MM.1S (cell line): ENCODE measurements at regions not wholly inside any gene's neighbourhood (a gene's known extent, or its start where the extent isn't known, plus 50 kb on each side); places are given as distances from the start of the nearest gene placed in this dataset.
"Not testable (repeated sequence)": the region's sequence is repeated elsewhere in the genome, so short reads cannot be mapped to it uniquely, and the experiment has no call there.

ENCODE experiments used
- DNase-seq: peaks from one replicate; pipeline ENCODE4 v3.0.0-alpha.2; 2015
- H2AFZ ChIP-seq: fragments of 300-600 bp; sonication (generic); 2 replicates; pipeline ENCODE4 v1.6.0; 2016; ENCODE audit warnings: antibody characterized with exemption, low read length
- H3F3A ChIP-seq: fragments of 300-600 bp; sonication (generic); 2 replicates; pipeline ENCODE4 v1.6.1; 2016; ENCODE audit warnings: mild to moderate bottlenecking, antibody characterized with exemption, low read length, moderate library complexity, mixed read lengths; ENCODE audit not compliant: insufficient read depth
- H3K27ac ChIP-seq: fragments of 300-600 bp; sonication (generic); 2 replicates; pipeline ENCODE4 v1.5.1; 2016; ENCODE audit warnings: mild to moderate bottlenecking, low read length
- H3K27me3 ChIP-seq: fragments of 300-600 bp; sonication (generic); replicated peaks from 2 replicates; pipeline ENCODE4 v1.6.0; 2016; ENCODE audit warnings: low read length; ENCODE audit not compliant: insufficient read depth
- H3K36me3 ChIP-seq: fragments of 300-600 bp; sonication (generic); replicated peaks from 2 replicates; pipeline ENCODE4 v1.6.1; 2016; ENCODE audit warnings: mild to moderate bottlenecking, low read length, mixed read lengths; ENCODE audit not compliant: insufficient read depth
- H3K4me1 ChIP-seq: fragments of 300-600 bp; sonication (generic); 2 replicates; pipeline ENCODE4 v1.6.1; 2016; ENCODE audit warnings: low read length, mixed read lengths
- H3K4me2 ChIP-seq: fragments of 300-600 bp; sonication (generic); 2 replicates; pipeline ENCODE4 v1.6.0; 2016; ENCODE audit warnings: low read depth, low read length
- H3K4me3 ChIP-seq: fragments of 300-600 bp; sonication (generic); 2 replicates; pipeline ENCODE4 v1.5.1; 2016; ENCODE audit warnings: low read length, mixed read lengths
- H3K79me2 ChIP-seq: fragments of 300-600 bp; sonication (generic); 2 replicates; pipeline ENCODE4 v1.6.1; 2016; ENCODE audit warnings: mixed run types, low read length, mixed read lengths
- H3K9ac ChIP-seq: fragments of 300-600 bp; sonication (generic); 2 replicates; pipeline ENCODE4 v1.6.1; 2016; ENCODE audit warnings: low read length, mixed read lengths
- H3K9me2 ChIP-seq: fragments of 300-600 bp; sonication (generic); replicated peaks from 2 replicates; pipeline ENCODE4 v1.6.1; 2016; ENCODE audit warnings: mild to moderate bottlenecking, low read length, mixed read lengths; ENCODE audit not compliant: insufficient read depth
- H3K9me3 ChIP-seq: fragments of 300-600 bp; sonication (generic); replicated peaks from 2 replicates; pipeline ENCODE4 v1.6.1; 2016; ENCODE audit warnings: mild to moderate bottlenecking, low read length, mixed read lengths; ENCODE audit not compliant: insufficient read depth
- H4K20me1 ChIP-seq: fragments of 300-600 bp; sonication (generic); 2 replicates; pipeline ENCODE4 v1.6.1; 2016; ENCODE audit warnings: mild to moderate bottlenecking, low read length, moderate library complexity, mixed read lengths; ENCODE audit not compliant: insufficient read depth

GRCh38 chr2:111374734-111375133 lies 254.0 kb downstream of the BCL2L11 start:
- not testable (repeated sequence) for H3K4me3 ChIP-seq, H3K27ac ChIP-seq, H3K36me3 ChIP-seq, H3F3A ChIP-seq, H3K4me2 ChIP-seq, H3K9me2 ChIP-seq, H3K4me1 ChIP-seq, H3K9me3 ChIP-seq, H4K20me1 ChIP-seq, H3K27me3 ChIP-seq, DNase-seq, H2AFZ ChIP-seq, H3K9ac ChIP-seq, H3K79me2 ChIP-seq

- not testable (repeated sequence) for H3K27me3 ChIP-seq, H3K9ac ChIP-seq, H3K4me2 ChIP-seq, H3K9me3 ChIP-seq, H4K20me1 ChIP-seq, DNase-seq, H3K9me2 ChIP-seq, H3K79me2 ChIP-seq, H3K4me3 ChIP-seq, H3K27ac ChIP-seq, H2AFZ ChIP-seq, H3F3A ChIP-seq, H3K4me1 ChIP-seq, H3K36me3 ChIP-seq
Observed at GRCh38 chr2:111375320-111375883, 254.7 kb downstream of the BCL2L11 start.

GRCh38 chr2:111376272-111376970 lies 255.7 kb downstream of the BCL2L11 start:
- DNase-seq, H2AFZ ChIP-seq, H3K27ac ChIP-seq, H3K9me3 ChIP-seq, H3K4me3 ChIP-seq, H3K9ac ChIP-seq, H3F3A ChIP-seq, H3K4me2 ChIP-seq, H3K36me3 ChIP-seq, H4K20me1 ChIP-seq, H3K4me1 ChIP-seq, H3K79me2 ChIP-seq, H3K27me3 ChIP-seq, H3K9me2 ChIP-seq: not testable (repeated sequence)

GRCh38 chr2:111376971-111377352 lies 256.2 kb downstream of the BCL2L11 start:
- not testable (repeated sequence) for H3K4me1 ChIP-seq, H3K9me2 ChIP-seq, H3K4me3 ChIP-seq, H2AFZ ChIP-seq, DNase-seq, H3K4me2 ChIP-seq, H4K20me1 ChIP-seq, H3K36me3 ChIP-seq, H3F3A ChIP-seq, H3K9ac ChIP-seq, H3K27ac ChIP-seq, H3K9me3 ChIP-seq, H3K79me2 ChIP-seq, H3K27me3 ChIP-seq

GRCh38 chr2:111377386-111377959 lies 256.8 kb downstream of the BCL2L11 start:
- not testable (repeated sequence) for H3K9ac ChIP-seq, DNase-seq, H4K20me1 ChIP-seq, H3K4me1 ChIP-seq, H3F3A ChIP-seq, H3K27ac ChIP-seq, H3K9me3 ChIP-seq, H3K27me3 ChIP-seq, H3K4me2 ChIP-seq, H3K9me2 ChIP-seq, H3K36me3 ChIP-seq, H3K4me3 ChIP-seq, H3K79me2 ChIP-seq, H2AFZ ChIP-seq

GRCh38 chr2:111378348-111378747 lies 257.6 kb downstream of the BCL2L11 start:
- H3K9ac ChIP-seq, H3F3A ChIP-seq, H3K79me2 ChIP-seq, H3K4me3 ChIP-seq, H4K20me1 ChIP-seq, H3K9me2 ChIP-seq, DNase-seq, H3K4me2 ChIP-seq, H3K27ac ChIP-seq, H3K4me1 ChIP-seq, H3K9me3 ChIP-seq, H3K27me3 ChIP-seq, H3K36me3 ChIP-seq, H2AFZ ChIP-seq: not testable (repeated sequence)

- H3F3A ChIP-seq, H3K9me3 ChIP-seq, H3K79me2 ChIP-seq, H3K4me2 ChIP-seq, H3K9me2 ChIP-seq, H3K4me3 ChIP-seq, H4K20me1 ChIP-seq, H2AFZ ChIP-seq, H3K27ac ChIP-seq, DNase-seq, H3K27me3 ChIP-seq, H3K9ac ChIP-seq, H3K4me1 ChIP-seq, H3K36me3 ChIP-seq: not testable (repeated sequence)
Observed at GRCh38 chr2:111380733-111381439, 260.2 kb downstream of the BCL2L11 start.
